WERI-Rb-1 (cell line): ENCODE measurements at regions not wholly inside any gene's neighbourhood (a gene's known extent, or its start where the extent isn't known, plus 50 kb on each side); places are given as distances from the start of the nearest gene placed in this dataset.

Experiments used
- DNase-seq: peaks from one replicate; pipeline ENCODE4 v3.0.0-alpha.2; 2020
- H3K27ac ChIP-seq: fragments of 250-450 bp; sonication (Bioruptor Pico); 2 replicates; pipeline ENCODE4 v1.5.1; 2020; ENCODE audit warnings: mild to moderate bottlenecking, moderate library complexity
- H3K27me3 ChIP-seq: fragments of 250-450 bp; sonication (Bioruptor Pico); 2 replicates; pipeline ENCODE4 v1.5.1; 2021; ENCODE audit warnings: mild to moderate bottlenecking, low read depth, moderate library complexity; ENCODE audit not compliant: insufficient read depth, severe bottlenecking
- H3K36me3 ChIP-seq: fragments of 250-450 bp; sonication (Bioruptor Pico); 2 replicates; pipeline ENCODE4 v1.5.1; 2020; ENCODE audit warnings: mild to moderate bottlenecking, moderate library complexity
- H3K4me3 ChIP-seq: 2 replicates; pipeline ENCODE4 v1.5.1; 2011; ENCODE audit warnings: low read depth, mild to moderate bottlenecking, control low read depth, low read length
- H3K9me3 ChIP-seq: fragments of 250-450 bp; sonication (Bioruptor Pico); 2 replicates; pipeline ENCODE4 v1.5.1; 2021; ENCODE audit warnings: mild to moderate bottlenecking, moderate library complexity; ENCODE audit not compliant: severe bottlenecking
- TF ChIP-seq, protein P1 (sequence below): IDR thresholded peaks from 2 replicates; pipeline ENCODE4 v1.5.1; 2011; ENCODE audit warnings: low read depth, mild to moderate bottlenecking, control low read depth, inconsistent platforms, low read length

DNA sequence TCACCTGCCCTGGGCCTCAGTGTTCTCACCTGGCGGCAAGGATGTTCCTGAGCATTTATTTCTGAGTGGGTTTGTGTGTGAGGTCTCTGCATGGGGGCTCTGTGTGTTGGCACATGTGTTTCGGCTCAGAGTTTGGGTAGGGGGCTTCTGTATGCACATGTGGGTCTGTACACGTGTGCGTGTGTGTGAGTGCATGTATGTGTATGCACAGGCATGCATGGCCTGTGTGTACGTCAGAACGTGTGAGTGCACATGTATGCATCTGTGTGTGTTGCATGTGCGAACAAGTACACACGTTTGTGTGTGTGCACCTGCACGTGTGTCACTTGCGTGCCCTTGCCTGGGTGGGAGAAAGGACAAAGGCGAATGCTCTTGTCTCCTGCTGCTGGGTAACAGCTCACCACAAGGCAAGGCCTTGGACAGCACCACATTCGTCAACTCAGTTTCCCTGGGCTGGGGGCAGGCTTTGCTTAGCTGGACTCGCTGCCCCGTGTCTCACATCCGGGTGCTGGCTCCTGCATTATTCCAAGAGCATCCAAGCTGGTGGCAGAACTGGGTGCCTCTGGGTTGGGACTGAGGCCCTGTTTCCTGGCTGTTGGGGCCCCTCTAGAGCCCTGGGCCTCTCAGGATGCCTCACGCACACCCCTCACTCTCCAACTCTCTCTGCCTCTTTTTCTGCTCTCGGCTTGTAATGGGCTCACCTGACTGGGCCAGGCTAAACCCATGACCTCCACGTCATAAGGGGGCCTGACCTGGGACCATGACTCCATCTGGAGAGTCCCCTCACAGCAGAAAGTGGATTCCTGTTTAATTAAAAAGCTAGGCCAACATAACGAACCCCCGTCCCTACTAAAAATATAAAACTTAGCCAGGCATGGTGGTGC is 153.6 kb upstream of the C14orf180 start:
- Histone ChIP-seq H3K27ac (no peak overlapping the region), H3K9me3 (no peaks in the 10 kb centered on the region), H3K36me3 (no peaks in the 10 kb centered on the region), H3K4me3 (no peak overlapping the region), H3K27me3 (no peaks in the 10 kb centered on the region)
- TF ChIP-seq, protein P1, sequence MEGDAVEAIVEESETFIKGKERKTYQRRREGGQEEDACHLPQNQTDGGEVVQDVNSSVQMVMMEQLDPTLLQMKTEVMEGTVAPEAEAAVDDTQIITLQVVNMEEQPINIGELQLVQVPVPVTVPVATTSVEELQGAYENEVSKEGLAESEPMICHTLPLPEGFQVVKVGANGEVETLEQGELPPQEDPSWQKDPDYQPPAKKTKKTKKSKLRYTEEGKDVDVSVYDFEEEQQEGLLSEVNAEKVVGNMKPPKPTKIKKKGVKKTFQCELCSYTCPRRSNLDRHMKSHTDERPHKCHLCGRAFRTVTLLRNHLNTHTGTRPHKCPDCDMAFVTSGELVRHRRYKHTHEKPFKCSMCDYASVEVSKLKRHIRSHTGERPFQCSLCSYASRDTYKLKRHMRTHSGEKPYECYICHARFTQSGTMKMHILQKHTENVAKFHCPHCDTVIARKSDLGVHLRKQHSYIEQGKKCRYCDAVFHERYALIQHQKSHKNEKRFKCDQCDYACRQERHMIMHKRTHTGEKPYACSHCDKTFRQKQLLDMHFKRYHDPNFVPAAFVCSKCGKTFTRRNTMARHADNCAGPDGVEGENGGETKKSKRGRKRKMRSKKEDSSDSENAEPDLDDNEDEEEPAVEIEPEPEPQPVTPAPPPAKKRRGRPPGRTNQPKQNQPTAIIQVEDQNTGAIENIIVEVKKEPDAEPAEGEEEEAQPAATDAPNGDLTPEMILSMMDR: no peak
- no peak for DNase-seq

DNA sequence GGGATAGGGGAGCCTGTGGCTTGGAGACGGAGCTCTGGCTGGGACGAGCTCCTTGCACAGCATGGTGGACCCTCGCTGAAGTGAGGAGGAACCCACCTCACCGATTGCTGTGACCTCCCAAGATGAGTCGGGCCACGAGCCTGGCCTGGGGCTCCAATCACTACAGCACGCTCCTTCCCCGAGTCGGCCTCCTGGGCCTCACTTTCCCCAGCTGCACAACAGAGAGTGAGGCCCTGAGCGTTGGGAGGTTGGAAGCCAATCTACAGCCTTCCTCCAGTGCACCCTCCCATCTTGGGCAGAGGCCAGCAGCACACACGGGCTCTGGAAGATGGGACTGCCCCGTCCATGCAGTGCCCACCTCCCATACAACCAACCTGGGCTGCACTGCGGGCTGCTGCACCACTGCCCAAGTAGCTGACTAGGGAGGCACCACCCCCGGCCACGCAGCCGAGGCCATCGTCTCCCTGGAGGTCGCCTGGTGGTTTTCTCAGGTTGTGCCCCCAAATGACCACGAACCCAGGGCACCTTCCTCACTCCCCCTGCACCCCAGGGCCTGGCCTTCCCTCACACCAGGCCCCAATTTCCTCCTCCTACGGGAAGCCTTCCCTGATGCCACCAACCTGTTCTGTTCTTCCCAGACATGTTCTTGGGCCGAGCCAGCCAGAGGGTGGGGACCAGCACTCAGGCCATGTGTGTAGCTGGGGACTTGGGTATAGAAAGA is 152.3 kb upstream of the C14orf180 start:
- Histone ChIP-seq H3K4me3 (no peak overlapping the region), H3K27ac (no peak overlapping the region), H3K36me3 (no peaks in the 10 kb centered on the region), H3K9me3 (no peaks in the 10 kb centered on the region), H3K27me3 (no peaks in the 10 kb centered on the region)
- no peak for DNase-seq
- TF ChIP-seq, protein P1: no peak

DNA sequence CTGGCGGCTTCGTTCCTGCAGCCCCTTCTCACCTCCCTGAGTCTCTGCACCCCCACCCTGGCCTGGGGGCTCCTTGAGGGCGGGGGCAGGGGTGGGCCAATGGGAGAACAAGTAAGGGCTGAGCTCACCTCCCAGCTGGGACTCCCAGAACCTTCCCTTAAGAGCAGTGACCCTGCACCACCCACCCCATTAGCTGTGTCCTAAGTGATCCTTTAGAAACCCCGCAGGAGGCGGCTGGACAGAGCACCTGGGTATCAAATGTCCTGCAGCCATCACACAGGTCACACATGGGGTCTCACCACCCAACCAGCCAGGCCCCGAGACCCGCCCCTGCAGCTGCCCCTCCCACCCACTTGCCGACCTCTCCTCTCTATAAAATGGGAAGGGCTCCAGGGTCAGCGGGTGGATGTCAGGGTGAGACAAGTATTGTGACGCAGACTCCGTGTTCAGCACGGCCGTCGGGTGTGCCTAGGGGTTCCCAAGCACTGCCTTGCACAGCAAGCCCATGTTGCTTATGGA is 151.2 kb upstream of the C14orf180 start:
- no peak for DNase-seq
- H3K36me3 ChIP-seq: no peaks in the 10 kb centered on the region
- H3K27me3 ChIP-seq: no peaks in the 10 kb centered on the region
- no peaks in the 10 kb centered on the region for H3K9me3 ChIP-seq
- H3K4me3 ChIP-seq: no peak overlapping the region
- TF ChIP-seq, protein P1: no peak
- no peak overlapping the region for H3K27ac ChIP-seq

DNA sequence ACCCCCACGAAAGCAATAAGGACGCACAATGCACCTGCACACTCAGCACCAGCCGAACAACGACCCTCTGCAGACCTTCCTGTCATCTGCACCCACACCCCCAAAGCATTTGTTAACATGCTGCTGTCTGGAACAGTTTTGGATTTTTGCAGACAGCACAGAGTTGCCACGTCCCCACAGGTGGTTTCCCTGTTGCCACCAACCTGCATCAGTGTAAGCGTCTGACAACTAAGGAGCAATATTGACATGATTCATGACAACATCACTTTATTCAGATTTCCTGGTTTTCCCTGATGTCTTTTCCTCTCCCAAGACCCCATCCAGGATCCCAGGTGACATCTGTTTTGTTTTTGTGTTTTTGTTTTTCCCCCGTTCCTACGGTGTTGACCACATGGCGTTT is 150.7 kb upstream of the C14orf180 start:
- TF ChIP-seq, protein P1: no peak
- Histone ChIP-seq H3K36me3 (no peaks in the 10 kb centered on the region), H3K27ac (no peak overlapping the region), H3K27me3 (no peaks in the 10 kb centered on the region), H3K9me3 (no peaks in the 10 kb centered on the region), H3K4me3 (no peak overlapping the region)
- DNase-seq: no peak

DNA sequence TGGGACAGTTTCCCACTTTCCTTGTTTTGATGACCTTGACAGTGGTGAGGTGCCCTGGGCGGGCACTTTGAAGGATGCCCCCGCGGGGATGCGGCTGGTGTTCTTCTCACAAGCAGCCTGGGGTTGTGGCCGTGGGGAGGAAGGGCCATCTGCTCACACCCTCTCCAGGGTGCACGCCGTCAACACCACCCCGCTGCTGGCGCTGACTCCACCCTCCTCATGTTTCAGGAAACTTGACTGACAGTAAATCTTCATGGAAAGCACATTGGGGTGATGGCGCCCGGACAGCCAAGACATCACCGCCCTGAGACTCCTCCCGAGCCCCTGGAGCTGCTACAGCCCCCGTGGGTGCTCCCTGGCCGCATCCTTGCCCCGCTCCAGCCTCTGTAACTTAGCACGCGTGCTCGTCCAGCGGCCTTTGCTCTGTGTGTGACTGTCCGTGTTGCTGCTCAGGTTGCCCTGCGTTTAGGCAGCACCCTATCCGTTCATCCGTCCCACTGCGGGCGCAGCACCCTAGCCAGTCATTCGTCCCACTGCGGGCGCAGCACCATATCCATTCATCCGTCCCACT is 150.2 kb upstream of the C14orf180 start:
- H3K4me3 ChIP-seq: no peak overlapping the region
- TF ChIP-seq, protein P1: no peak
- no peaks in the 10 kb centered on the region for H3K36me3 ChIP-seq
- DNase-seq: no peak
- H3K27ac ChIP-seq: no peak overlapping the region
- H3K27me3 ChIP-seq: no peaks in the 10 kb centered on the region
- no peaks in the 10 kb centered on the region for H3K9me3 ChIP-seq
